ENCODE measurements at regions not wholly inside any gene's neighbourhood (a gene's known extent, or its start where the extent isn't known, plus 50 kb on each side); places are given as distances from the start of the nearest gene placed in this dataset.

- TF ChIP-seq SALL1 (CRISPR knock-in tag; IDR thresholded peaks at IDR 0.05) (no peak), EHMT2 (IDR thresholded peaks at IDR 0.05; ENCODE audit: borderline replicate concordance, low read depth, low read length) (no peak), PHF21A (CRISPR knock-in tag; IDR thresholded peaks at IDR 0.05) (no peak), TRIM22 (IDR thresholded peaks at IDR 0.05) (no peak), ZBTB20 (CRISPR knock-in tag; IDR thresholded peaks at IDR 0.05; ENCODE audit: borderline replicate concordance, low read depth) (no peak), E2F2 (CRISPR knock-in tag; IDR thresholded peaks at IDR 0.05; ENCODE audit: borderline replicate concordance) (no peak), BHLHE40 (IDR thresholded peaks at IDR 0.05; ENCODE audit: low read length) (0 out of 2 replicates have a peak, but pooled peaks have one; percentile 40), AHR (CRISPR knock-in tag; IDR thresholded peaks at IDR 0.05) (no peak), ZNF609 (CRISPR knock-in tag; IDR thresholded peaks at IDR 0.05; ENCODE audit: borderline replicate concordance) (no peak), NCOA1 (CRISPR knock-in tag; IDR thresholded peaks at IDR 0.05) (no peak), BRF2 (CRISPR knock-in tag; IDR thresholded peaks at IDR 0.05) (no peak), ZNF235 (CRISPR knock-in tag; IDR thresholded peaks at IDR 0.05; ENCODE audit: borderline replicate concordance) (no peak), ZNF550 (CRISPR knock-in tag; IDR thresholded peaks at IDR 0.05; ENCODE audit: borderline replicate concordance) (no peak), MAX (IDR thresholded peaks at IDR 0.05) (no peak), KDM3A (CRISPR knock-in tag; IDR thresholded peaks at IDR 0.05; ENCODE audit: low read depth) (no peak), TEAD3 (CRISPR knock-in tag; optimal IDR thresholded peaks at IDR 0.05; ENCODE audit: borderline replicate concordance) (no peak), HIC2 (CRISPR knock-in tag; IDR thresholded peaks at IDR 0.05; ENCODE audit: low read depth) (no peak), ZNF263 (CRISPR knock-in tag; IDR thresholded peaks at IDR 0.05) (no peak), NFIC (IDR thresholded peaks at IDR 0.05; ENCODE audit: low read length) (no peak), GPBP1L1 (CRISPR knock-in tag; IDR thresholded peaks at IDR 0.05) (no peak)
Measured at GRCh38 chr16:77590707-77591106, 131.6 kb upstream of the NUDT7 start (continued).

All from HepG2 (cell line).